Cardiac muscle cell (in vitro differentiated cells and primary cell): ENCODE measurements at regions not wholly inside any gene's neighbourhood (a gene's known extent, or its start where the extent isn't known, plus 50 kb on each side); places are given as distances from the start of the nearest gene placed in this dataset.

ENCODE experiments used
- DNase-seq, 2 donors: peaks; one replicate each; pipeline versions ENCODE4 v3.0.0 to v3.0.0-alpha.2; 2010 to 2017; ENCODE audit warnings: low read depth in 1 of 2, low spot score in 1 of 2
- H3K27ac ChIP-seq: fragments of 200-600 bp; sonication (generic); 2 replicates; pipeline ENCODE4 v1.5.1; 2016
- H3K27me3 ChIP-seq: fragments of 200-600 bp; sonication (generic); 2 replicates; pipeline ENCODE4 v1.6.0; 2016; ENCODE audit warnings: control low read depth
- H3K36me3 ChIP-seq: fragments of 200-600 bp; sonication (generic); 2 replicates; pipeline ENCODE4 v1.5.1; 2016; ENCODE audit warnings: control low read depth
- H3K4me1 ChIP-seq: fragments of 200-600 bp; sonication (generic); 2 replicates; pipeline ENCODE4 v1.8.1; 2017; ENCODE audit warnings: low read depth, mild to moderate bottlenecking, mixed run types
- H3K4me3 ChIP-seq: fragments of 200-600 bp; sonication (generic); 2 replicates; pipeline ENCODE4 v1.5.1; 2016; ENCODE audit warnings: mild to moderate bottlenecking
- H3K9me3 ChIP-seq: fragments of 200-600 bp; sonication (generic); 2 replicates; pipeline ENCODE4 v1.5.1; 2017; ENCODE audit warnings: low read depth, mild to moderate bottlenecking, control low read depth
- TF ChIP-seq, protein P1 (sequence below): IDR thresholded peaks from 2 replicates; pipeline ENCODE4 v1.5.1; 2012; ENCODE audit warnings: low read depth, mild to moderate bottlenecking, low read length

DNA sequence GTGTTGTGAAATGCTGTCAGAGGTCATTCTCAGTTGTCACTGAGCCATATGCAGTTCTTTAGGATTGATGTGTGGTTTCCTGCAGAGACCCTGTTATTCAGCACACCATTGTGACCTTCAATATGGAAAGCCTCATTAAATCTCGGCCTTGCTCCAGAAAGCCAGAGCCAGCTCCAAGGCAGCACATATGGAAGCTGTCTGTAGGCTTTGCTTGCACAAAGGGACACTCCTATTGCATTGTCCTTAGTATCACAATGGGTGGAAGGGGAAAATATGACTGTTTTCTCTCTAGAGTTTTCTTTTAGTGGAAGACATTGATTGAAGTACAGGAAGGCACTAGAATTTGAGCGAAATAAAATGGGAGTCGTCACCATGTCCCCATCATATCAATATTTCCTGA is 179.0 kb downstream of the CEP135 start:
- H3K4me1 ChIP-seq: no peaks in the 10 kb centered on the region
- H3K36me3 ChIP-seq: no peaks in the 10 kb centered on the region
- TF ChIP-seq, protein P1, sequence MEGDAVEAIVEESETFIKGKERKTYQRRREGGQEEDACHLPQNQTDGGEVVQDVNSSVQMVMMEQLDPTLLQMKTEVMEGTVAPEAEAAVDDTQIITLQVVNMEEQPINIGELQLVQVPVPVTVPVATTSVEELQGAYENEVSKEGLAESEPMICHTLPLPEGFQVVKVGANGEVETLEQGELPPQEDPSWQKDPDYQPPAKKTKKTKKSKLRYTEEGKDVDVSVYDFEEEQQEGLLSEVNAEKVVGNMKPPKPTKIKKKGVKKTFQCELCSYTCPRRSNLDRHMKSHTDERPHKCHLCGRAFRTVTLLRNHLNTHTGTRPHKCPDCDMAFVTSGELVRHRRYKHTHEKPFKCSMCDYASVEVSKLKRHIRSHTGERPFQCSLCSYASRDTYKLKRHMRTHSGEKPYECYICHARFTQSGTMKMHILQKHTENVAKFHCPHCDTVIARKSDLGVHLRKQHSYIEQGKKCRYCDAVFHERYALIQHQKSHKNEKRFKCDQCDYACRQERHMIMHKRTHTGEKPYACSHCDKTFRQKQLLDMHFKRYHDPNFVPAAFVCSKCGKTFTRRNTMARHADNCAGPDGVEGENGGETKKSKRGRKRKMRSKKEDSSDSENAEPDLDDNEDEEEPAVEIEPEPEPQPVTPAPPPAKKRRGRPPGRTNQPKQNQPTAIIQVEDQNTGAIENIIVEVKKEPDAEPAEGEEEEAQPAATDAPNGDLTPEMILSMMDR: no peak
- DNase-seq: peak in 1 of 2 donors; percentile 68
- H3K9me3 ChIP-seq: no peaks in the 10 kb centered on the region
- H3K27me3 ChIP-seq: no peaks in the 10 kb centered on the region
- H3K4me3 ChIP-seq: no peak overlapping the region
- no peak overlapping the region for H3K27ac ChIP-seq

DNA sequence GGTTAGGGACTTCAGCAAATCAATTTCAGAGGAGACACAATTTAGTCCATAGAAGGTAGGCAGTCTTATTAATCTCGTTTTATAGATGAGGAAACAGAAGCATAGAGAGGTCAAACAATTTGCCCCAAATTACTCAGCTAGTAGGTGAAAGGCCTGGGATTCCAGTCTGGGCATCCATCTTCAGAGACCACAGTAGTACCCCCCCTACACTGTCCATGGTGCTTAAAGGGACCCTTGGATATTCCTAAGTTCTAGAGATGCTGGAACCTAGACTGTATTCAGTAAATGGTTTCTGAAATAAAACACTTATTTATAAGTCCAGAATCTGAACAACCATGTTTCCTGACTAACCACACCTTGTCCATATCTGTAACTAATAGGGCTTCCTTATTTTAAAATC is 174.8 kb downstream of the CEP135 start:
- Histone ChIP-seq H3K4me3 (no peak overlapping the region), H3K4me1 (no peaks in the 10 kb centered on the region), H3K36me3 (no peaks in the 10 kb centered on the region), H3K27ac (no peak overlapping the region), H3K27me3 (no peaks in the 10 kb centered on the region), H3K9me3 (no peaks in the 10 kb centered on the region)
- DNase-seq: no peak
- TF ChIP-seq, protein P1: no peak

DNA sequence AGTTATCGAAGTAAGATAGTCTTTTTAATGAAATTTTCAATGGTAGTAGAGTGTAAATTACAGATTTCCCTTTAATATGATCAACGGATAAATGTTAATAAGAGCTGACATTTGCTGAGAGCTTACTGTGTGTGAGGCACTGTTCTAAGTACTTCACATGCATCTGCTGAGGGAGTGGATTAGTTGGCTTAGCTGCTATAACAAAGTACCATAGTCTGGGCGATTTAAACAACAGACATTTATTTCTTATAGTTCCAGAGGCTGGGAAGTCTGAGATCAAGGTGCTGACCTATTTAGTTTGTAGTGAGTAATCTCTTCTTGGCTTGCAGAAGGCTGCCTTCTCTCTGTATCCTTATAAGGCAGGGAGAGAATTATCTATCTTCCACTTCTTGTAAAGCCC is 174.3 kb downstream of the CEP135 start:
- no peak overlapping the region for H3K4me3 ChIP-seq
- H3K36me3 ChIP-seq: no peaks in the 10 kb centered on the region
- DNase-seq: no peak
- no peaks in the 10 kb centered on the region for H3K9me3 ChIP-seq
- no peaks in the 10 kb centered on the region for H3K27me3 ChIP-seq
- TF ChIP-seq, protein P1: no peak
- no peaks in the 10 kb centered on the region for H3K4me1 ChIP-seq
- no peak overlapping the region for H3K27ac ChIP-seq

DNA sequence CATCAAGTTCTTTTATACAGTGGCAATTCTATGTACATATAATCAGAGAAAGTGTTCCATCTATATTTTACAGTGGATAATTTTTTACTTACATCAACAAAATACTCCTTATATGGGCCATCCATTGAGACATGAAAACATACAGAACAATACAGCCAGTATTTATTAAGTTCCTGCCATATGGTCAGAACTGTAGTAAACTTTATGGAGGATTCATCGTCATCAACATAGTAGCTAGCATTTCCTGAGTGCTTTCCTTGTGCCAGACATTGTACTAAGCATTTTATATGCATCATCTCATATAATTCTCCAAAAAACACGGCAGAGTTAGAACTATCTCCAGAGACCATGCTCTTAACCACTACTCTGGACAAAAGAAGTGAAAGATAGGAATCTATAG is 170.1 kb downstream of the CEP135 start:
- DNase-seq: no peak
- H3K9me3 ChIP-seq: no peaks in the 10 kb centered on the region
- TF ChIP-seq, protein P1: no peak
- no peaks in the 10 kb centered on the region for H3K27me3 ChIP-seq
- no peak overlapping the region for H3K4me3 ChIP-seq
- no peak overlapping the region for H3K27ac ChIP-seq
- no peaks in the 10 kb centered on the region for H3K36me3 ChIP-seq
- H3K4me1 ChIP-seq: no peaks in the 10 kb centered on the region

DNA sequence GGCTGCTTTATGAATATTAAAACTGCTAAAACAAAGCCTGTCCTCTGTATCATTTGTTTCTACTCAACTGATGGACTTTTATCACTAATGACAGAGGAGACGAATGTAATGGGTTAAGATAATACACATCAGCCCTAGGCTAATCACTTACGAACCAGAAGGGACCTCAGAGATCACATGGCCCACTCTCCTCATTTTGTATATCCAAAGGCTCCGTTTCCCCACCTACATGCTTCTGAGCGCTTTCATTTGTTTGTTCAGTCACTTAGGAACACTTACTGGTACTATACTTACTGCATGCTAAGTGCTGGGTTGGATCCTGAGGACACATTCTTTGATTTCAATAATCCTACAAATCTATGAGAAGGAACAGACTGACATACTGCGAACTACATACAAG is 169.3 kb downstream of the CEP135 start:
- Histone ChIP-seq H3K27me3 (no peaks in the 10 kb centered on the region), H3K4me3 (no peak overlapping the region), H3K9me3 (no peaks in the 10 kb centered on the region), H3K36me3 (no peaks in the 10 kb centered on the region), H3K27ac (no peak overlapping the region), H3K4me1 (peaks cover 5% of the 10 kb centered on the region)
- DNase-seq: no peak
- TF ChIP-seq, protein P1: no peak

DNA sequence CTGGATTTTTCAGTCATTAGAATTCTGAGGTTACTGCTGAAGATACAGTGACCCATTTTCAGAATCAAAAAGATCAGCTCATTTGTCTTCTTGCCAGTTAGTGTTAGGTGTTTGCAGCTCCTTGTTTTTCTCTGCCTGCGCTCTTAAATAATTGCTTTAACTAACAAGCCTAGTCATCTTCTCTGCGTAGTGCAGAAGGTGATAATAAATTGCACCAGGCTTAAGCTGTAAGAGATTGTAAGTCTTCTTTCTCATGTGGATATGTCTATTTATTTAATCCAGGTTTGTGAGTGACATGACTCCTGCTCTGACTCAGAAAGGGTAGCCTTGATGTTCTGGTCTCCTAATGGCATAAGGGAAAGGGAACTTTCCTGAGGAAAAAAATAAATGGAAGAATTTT is 167.2 kb downstream of the CEP135 start:
- no peaks in the 10 kb centered on the region for H3K27me3 ChIP-seq
- peaks cover 8% of the 10 kb centered on the region for H3K4me1 ChIP-seq
- H3K27ac ChIP-seq: no peak overlapping the region
- TF ChIP-seq, protein P1: no peak
- H3K36me3 ChIP-seq: no peaks in the 10 kb centered on the region
- no peak for DNase-seq
- no peaks in the 10 kb centered on the region for H3K9me3 ChIP-seq
- H3K4me3 ChIP-seq: no peak overlapping the region
